Memory B cell (primary cell): ENCODE measurements at regions not wholly inside any gene's neighbourhood (a gene's known extent, or its start where the extent isn't known, plus 50 kb on each side); places are given as distances from the start of the nearest gene placed in this dataset.
"Not testable (repeated sequence)": the region's sequence is repeated elsewhere in the genome, so short reads cannot be mapped to it uniquely, and the experiment has no call there.

Source experiments
- ATAC-seq: fragments of 150-1000 bp; cut with Tn5 transposase; 2 replicates; pipeline ENCODE4 v1.10.0; 2021; ENCODE audit warnings: low read depth, mild to moderate bottlenecking, moderate library complexity
- DNase-seq, 2 donors: peaks; one replicate each; pipeline ENCODE4 v3.0.0; 2022; ENCODE audit warnings: low spot score in 2 of 2
- H3K27ac Mint-ChIP-seq: one replicate; pipeline ENCODE4 v1.8.0; 2022; ENCODE audit warnings: mild to moderate bottlenecking, moderate library complexity, mixed read lengths
- H3K27me3 Mint-ChIP-seq: one replicate; pipeline ENCODE4 v1.8.0; 2022; ENCODE audit warnings: mixed read lengths
- H3K36me3 Mint-ChIP-seq: one replicate; pipeline ENCODE4 v1.8.0; 2022; ENCODE audit warnings: mild to moderate bottlenecking, mixed read lengths
- H3K4me1 Mint-ChIP-seq: one replicate; pipeline ENCODE4 v1.8.0; 2022; ENCODE audit warnings: mixed read lengths
- H3K4me3 Mint-ChIP-seq: one replicate; pipeline ENCODE4 v1.8.0; 2022; ENCODE audit warnings: mild to moderate bottlenecking, moderate library complexity, mixed read lengths
- H3K9me3 Mint-ChIP-seq: one replicate; pipeline ENCODE4 v1.8.0; 2022; ENCODE audit warnings: mixed read lengths

DNA sequence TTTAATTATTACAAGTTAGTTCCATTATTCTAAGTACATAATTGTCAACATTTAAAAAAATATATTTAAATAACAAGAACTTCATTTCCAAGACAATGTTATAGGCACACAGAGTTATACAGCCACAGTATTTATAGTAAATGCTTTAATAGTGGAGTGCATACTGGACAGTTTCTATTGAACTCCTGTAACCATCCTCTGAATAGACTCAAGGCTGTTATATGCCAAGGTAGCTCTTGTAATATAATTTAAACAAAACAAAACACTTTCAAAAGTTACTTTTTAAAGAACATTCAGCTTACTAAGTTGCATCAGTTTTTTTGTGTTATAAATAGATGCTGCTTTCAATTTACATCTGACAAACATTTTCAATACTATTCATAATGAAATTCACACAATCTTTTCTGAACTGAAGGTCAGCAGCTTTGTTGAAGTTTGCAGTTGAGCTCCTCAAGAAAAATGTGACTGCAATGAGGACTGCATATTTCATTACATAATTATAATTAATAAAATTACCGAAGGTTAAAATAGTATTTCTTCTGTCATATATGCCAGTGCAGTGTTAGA is 549.9 kb upstream of the CYLC2 start:
- H3K27me3 Mint-ChIP-seq, result no peaks in the 10 kb centered on the region
- H3K4me1 Mint-ChIP-seq, result no peaks in the 10 kb centered on the region
- H3K27ac Mint-ChIP-seq, result no peak overlapping the region
- H3K9me3 Mint-ChIP-seq, result peaks cover 9% of the 10 kb centered on the region
- ATAC-seq (no peak), DNase-seq (no peak)
- H3K4me3 Mint-ChIP-seq, result no peak overlapping the region
- no peaks in the 10 kb centered on the region for H3K36me3 Mint-ChIP-seq

DNA sequence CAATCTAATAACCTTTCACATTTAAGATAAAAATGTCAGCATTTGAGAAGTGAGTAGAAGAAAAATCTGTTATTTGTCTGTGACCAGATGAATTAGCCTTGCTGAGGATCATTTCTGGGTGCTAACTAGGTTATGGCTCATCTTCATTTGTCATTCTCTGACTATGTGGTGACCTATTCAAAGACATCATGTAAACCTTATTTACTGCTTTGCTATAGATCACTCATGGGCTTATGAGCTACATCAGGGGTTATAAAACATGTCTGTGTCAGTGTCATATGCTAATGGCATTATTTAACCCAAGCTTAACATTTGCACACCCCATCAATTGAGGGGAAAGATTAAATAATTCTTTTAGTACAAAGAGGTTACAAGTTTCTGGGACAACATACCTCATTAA is 555.5 kb upstream of the CYLC2 start:
- Mint-ChIP-seq H3K4me1 (no peaks in the 10 kb centered on the region), H3K27me3 (no peaks in the 10 kb centered on the region), H3K9me3 (peaks cover 1% of the 10 kb centered on the region), H3K27ac (no peak overlapping the region), H3K4me3 (no peak overlapping the region), H3K36me3 (no peaks in the 10 kb centered on the region)
- no peak for DNase-seq
- no peak for ATAC-seq

DNA sequence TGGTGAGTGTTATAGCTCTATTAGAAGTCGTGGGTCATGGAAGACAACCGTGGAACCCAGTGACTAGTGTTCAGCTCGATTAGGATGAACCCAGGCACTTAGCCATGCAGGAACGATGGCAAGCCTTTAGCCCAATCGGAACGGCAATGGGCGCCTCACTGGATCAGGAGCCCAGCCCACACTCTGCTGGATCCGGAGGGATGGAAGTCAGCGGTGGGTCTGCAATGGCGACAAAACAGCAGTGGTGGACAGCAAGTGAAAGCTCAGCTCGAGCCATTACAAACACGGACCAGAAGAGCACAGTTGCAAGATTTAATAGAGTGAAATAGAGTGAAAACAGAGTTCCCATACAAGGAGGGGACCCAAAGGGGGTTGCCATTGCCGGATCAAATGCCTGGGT is 558.5 kb upstream of the CYLC2 start:
- H3K27ac Mint-ChIP-seq, H3K27me3 Mint-ChIP-seq, DNase-seq, H3K36me3 Mint-ChIP-seq, H3K4me3 Mint-ChIP-seq, H3K9me3 Mint-ChIP-seq, H3K4me1 Mint-ChIP-seq, ATAC-seq: not testable (repeated sequence)

DNA sequence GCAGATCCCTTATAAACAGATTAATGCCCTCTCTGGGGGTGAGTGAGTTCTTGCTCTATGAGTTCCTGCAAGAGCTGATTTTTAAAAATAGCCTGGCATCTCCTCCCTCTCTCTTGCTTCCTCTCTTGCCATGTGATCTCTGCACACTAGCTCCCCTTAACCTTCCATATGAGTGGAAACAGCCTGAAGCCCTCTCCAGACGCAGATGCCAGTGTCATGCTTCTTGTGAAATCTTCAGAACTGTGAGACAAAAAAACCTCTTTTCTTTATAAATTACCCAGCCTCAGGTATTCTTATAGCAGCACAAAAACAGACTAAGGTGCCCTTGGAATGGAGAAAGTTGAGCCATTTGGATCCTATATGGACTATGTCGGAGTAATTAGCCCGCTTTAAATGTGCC is 559.7 kb upstream of the CYLC2 start:
- ATAC-seq (no peak), DNase-seq (no peak)
- H3K4me1 Mint-ChIP-seq, result no peaks in the 10 kb centered on the region
- H3K27ac Mint-ChIP-seq, result no peak overlapping the region
- H3K36me3 Mint-ChIP-seq, result no peaks in the 10 kb centered on the region
- no peaks in the 10 kb centered on the region for H3K27me3 Mint-ChIP-seq
- H3K4me3 Mint-ChIP-seq, result no peak overlapping the region
- H3K9me3 Mint-ChIP-seq, result peaks cover 1% of the 10 kb centered on the region

DNA sequence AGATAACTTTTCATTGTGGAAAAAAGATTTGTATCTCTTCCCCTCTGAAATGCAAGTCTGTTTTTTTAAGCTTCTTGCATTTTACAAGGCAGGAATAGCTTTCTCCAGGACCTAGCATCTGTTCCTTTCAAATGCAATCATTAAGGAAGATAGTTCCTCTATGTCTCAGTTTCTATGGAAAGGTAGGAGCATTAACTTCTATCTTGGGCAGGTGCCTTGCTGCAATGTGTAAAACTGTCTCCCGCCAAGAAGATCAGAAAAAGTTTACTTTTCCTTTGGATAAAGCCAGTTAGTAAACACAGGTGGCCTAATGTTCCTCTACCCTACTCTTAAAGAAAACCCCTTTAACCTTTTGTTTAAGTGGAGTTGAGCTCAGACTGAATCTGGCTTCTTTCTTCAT is 560.6 kb upstream of the CYLC2 start:
- Mint-ChIP-seq H3K4me1 (no peaks in the 10 kb centered on the region), H3K27ac (no peak overlapping the region), H3K27me3 (no peaks in the 10 kb centered on the region), H3K36me3 (no peaks in the 10 kb centered on the region), H3K9me3 (peaks cover 1% of the 10 kb centered on the region), H3K4me3 (no peak overlapping the region)
- DNase-seq (no peak), ATAC-seq (no peak)

DNA sequence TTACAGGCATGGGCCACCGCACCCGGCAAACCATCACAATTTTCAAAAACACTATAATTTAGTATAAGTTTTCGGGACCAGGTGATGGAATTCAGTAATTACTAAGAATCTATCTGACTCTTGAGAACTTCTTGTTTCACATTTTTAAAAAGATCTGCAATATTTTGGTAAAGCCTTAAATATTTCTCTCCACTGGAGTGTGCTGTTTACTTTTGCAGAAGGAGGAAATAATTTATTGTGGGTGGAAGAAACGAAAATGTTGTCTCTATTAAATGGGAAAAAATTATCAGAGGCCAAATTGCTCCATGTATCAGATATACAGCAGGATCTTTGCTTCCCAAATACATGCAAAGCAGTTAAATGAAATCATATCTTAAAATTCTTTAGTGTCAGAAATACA is 566.8 kb upstream of the CYLC2 start:
- H3K36me3 Mint-ChIP-seq, result no peaks in the 10 kb centered on the region
- no peaks in the 10 kb centered on the region for H3K4me1 Mint-ChIP-seq
- peaks cover 2% of the 10 kb centered on the region for H3K9me3 Mint-ChIP-seq
- H3K27ac Mint-ChIP-seq, result no peak overlapping the region
- ATAC-seq (no peak), DNase-seq (no peak)
- H3K27me3 Mint-ChIP-seq, result no peaks in the 10 kb centered on the region
- H3K4me3 Mint-ChIP-seq, result no peak overlapping the region

DNA sequence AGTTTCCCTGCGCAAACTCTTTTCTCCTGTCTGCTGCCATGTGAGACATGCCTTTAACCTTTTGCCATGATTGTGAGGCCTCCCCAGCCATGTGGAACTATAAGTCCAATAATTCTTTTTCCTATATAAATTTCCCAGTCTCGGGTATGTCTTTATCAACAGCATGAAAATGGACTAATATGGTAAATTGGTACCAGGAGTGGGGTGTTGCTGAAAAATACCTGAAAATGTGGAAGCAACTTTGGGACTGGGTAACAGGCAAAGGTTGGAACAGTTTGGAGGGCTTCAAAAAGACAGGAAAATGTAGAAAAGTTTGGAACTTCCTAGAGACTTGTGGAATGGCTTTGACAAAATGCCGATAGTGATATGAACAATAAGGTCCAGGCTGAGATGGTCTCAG is 578.9 kb upstream of the CYLC2 start:
- not testable (repeated sequence) for H3K4me3 Mint-ChIP-seq, DNase-seq, ATAC-seq, H3K27me3 Mint-ChIP-seq, H3K4me1 Mint-ChIP-seq, H3K27ac Mint-ChIP-seq, H3K36me3 Mint-ChIP-seq
- peaks cover 12% of the 10 kb centered on the region for H3K9me3 Mint-ChIP-seq

DNA sequence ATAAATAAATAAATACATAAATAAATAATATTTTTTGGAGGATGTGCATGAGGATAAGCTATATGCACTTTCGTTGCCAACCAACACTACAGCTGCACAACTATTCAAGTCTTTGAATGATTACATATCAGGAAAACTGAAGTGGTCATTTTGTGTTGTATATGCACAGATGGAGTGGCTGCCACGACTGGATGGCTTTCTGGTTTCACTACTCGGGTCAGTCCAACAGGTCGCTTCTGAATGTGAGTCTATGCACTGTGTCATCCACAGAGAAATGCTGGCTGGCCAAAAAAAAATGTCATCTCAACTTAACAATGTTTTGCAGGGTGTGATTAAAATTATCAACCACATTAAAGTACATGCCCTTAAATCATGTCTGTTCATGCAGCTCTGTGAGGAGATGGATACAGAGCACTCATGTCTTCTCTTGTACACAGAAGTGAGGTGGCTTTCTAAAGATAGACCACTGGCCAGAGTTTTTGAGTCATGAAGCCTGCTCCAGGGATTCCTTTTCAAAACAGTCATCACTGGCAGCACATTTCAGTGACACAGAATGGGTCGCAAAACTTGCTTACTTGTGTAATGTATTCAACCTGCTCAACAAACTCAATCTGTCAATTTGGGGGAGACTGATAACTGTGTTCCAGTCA is 589.8 kb upstream of the CYLC2 start:
- ATAC-seq (no peak), DNase-seq (no peak)
- Mint-ChIP-seq H3K27me3 (no peaks in the 10 kb centered on the region), H3K36me3 (no peaks in the 10 kb centered on the region), H3K4me3 (no peak overlapping the region), H3K9me3 (no peaks in the 10 kb centered on the region), H3K4me1 (no peaks in the 10 kb centered on the region), H3K27ac (no peak overlapping the region)

DNA sequence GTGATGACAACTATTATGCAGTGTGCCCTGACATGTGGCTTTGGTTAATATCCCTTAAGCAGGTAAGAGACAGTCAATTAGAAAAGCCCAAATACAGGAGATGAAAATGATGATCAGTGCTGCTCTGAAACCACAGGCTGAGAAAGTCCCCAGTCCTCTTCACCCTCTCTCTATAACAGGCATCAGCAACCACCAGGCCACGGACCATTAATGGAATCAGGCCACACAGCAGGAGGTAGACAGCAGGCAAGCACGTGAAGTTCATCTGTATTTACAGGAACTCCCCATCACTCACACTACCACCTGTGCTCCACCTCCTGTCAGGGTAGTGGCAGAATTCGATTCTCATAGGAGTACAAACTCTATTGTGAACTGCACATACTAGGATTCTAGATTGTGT is 591.6 kb upstream of the CYLC2 start:
- Mint-ChIP-seq H3K27ac (no peak overlapping the region), H3K4me1 (no peaks in the 10 kb centered on the region), H3K4me3 (no peak overlapping the region), H3K27me3 (no peaks in the 10 kb centered on the region), H3K9me3 (peaks cover 1% of the 10 kb centered on the region), H3K36me3 (no peaks in the 10 kb centered on the region)
- DNase-seq, result no peak
- no peak for ATAC-seq

DNA sequence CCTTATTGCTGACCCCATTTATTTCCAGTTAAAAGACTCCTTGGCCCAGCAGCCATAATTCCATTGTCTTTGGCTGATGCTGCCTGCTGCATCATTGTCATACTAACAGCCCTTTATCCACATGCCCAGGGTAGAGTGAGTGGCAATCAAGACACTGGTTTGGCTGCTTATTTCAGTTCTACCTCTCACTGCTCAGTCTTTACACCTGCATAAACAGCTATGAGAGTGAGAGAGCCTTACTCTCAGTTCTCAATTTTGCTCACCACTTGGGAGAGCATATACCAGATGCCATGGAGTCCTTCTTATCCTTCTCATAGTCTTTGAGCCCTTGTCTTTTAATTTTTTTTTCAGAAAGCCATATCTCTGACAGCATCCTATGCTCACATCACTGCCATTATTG is 596.9 kb upstream of the CYLC2 start:
- no peak for DNase-seq
- Mint-ChIP-seq H3K9me3 (peaks cover 4% of the 10 kb centered on the region), H3K4me1 (no peaks in the 10 kb centered on the region), H3K36me3 (no peaks in the 10 kb centered on the region), H3K27me3 (no peaks in the 10 kb centered on the region), H3K27ac (no peak overlapping the region), H3K4me3 (no peak overlapping the region)
- ATAC-seq, result no peak

DNA sequence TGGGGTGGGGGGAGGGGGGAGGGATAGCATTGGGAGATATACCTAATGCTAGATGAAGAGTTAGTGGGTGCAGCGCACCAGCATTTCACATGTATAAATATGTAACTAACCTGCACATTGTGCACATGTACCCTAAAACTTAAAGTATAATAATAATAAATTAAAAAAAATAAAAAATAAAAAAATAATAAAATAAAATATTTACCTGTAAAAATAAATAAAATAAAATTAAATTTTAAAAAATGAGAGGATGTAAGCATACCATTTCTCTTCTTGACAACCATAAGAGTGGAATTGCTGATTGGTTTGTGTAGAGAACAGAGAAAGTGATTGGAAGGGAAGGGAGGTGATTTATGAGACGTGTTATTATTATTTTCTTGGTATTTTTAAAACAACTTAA is 609.5 kb upstream of the CYLC2 start:
- H3K9me3 Mint-ChIP-seq, DNase-seq, H3K36me3 Mint-ChIP-seq: not testable (repeated sequence)

DNA sequence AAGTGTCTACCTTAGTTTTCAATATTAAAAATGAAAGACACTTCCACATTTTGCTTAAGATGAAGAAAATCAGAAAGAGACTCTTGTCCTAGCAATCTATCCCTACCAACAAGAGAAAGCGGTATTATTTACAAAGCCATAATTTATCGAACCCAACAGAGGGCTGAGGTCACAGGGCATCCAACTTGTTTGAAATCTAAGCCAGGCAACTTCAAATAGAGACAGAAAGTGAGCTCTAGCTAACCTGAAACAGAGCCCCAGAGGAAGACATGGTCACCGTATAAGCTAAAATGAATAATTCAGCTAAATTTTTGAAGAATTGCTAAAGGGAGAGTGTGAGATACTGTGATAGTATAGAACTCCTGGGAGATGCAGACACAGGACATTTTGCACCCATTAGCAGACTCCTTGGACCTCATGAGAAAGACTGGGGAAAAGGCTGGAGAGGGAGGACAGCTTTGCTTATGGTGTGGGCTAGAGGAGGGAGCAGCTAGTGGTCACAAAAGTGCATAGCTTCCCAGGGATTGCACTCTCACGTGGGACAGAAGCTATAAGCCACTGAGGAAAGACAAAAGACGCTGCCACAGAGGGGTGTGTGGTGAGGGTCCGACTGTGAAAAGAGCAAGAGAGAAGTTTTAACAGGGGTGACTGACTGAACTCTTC is 624.2 kb upstream of the GRIN3A start:
- Mint-ChIP-seq H3K4me1 (no peaks in the 10 kb centered on the region), H3K4me3 (no peak overlapping the region), H3K27ac (no peak overlapping the region), H3K9me3 (peaks cover 4% of the 10 kb centered on the region), H3K36me3 (no peaks in the 10 kb centered on the region), H3K27me3 (no peaks in the 10 kb centered on the region)
- DNase-seq (no peak), ATAC-seq (no peak)

More for the DNA sequence above, 609.5 kb upstream of the CYLC2 start:
- H3K27me3 Mint-ChIP-seq, H3K27ac Mint-ChIP-seq, ATAC-seq, H3K4me1 Mint-ChIP-seq, H3K4me3 Mint-ChIP-seq: not testable (repeated sequence)

DNA sequence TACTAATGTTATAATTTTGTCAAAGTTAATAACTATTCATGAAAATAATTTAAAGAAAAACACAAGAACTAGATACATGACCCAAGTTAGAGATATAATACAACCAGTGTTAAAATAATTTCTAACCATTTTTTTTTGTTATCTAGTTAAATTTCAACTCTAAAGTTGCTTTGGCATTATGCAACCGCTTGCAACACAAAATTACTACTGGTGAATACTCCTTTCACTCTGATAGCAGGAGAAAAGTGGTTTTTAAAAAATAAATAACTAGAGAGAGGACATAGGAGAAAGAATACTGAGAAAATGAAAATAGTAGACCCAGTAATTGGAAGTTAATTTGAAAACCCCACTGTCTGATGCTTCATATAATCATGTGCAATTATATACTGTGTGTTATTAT is 622.4 kb upstream of the GRIN3A start:
- no peaks in the 10 kb centered on the region for H3K4me1 Mint-ChIP-seq
- no peaks in the 10 kb centered on the region for H3K27me3 Mint-ChIP-seq
- peaks cover 6% of the 10 kb centered on the region for H3K9me3 Mint-ChIP-seq

DNA sequence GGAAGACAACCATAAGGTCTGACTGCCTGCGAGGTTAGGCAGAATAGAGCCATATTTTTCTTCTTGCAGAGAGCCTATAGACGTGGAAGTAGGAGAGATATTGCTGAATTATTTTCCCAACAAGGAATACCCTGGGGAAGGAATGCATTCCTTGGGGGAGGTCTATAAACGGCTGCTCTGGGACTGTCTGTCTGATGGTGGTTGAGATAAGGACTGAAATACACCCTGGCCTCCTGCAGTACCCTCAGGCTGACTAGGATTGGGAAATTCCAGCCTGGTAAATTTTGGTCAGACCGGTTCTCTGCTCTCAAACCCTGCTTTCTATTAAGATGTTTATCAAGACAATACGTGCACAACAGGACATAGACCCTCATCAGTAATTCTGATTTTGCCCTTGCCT is 617.5 kb upstream of the GRIN3A start:
- ATAC-seq, result no peak
- Mint-ChIP-seq H3K4me1 (no peaks in the 10 kb centered on the region), H3K27ac (no peak overlapping the region), H3K36me3 (no peaks in the 10 kb centered on the region), H3K4me3 (no peak overlapping the region), H3K27me3 (no peaks in the 10 kb centered on the region), H3K9me3 (peaks cover 5% of the 10 kb centered on the region)
- no peak for DNase-seq

More for the DNA sequence above, 622.4 kb upstream of the GRIN3A start:
- no peaks in the 10 kb centered on the region for H3K36me3 Mint-ChIP-seq
- no peak for DNase-seq
- no peak overlapping the region for H3K4me3 Mint-ChIP-seq
- ATAC-seq, result no peak
- no peak overlapping the region for H3K27ac Mint-ChIP-seq

DNA sequence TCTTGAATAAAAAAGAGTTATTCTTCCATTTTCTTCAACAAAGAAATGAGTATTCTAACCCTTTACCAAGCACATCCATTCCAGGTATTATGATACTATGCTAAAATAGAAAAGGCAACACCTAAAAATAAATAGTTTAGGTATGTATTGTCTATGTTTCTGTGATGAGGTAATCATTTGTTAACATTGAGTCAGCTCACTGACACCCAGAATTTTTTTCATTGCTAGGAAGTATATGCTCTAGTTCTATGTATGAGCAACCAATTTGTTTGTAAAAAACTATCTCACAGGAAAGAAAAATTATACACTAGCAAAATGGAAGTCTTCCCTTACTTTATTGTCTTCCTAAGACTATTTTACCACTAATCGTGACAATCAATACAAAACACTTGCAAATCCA is 615.6 kb upstream of the GRIN3A start:
- no peaks in the 10 kb centered on the region for H3K27me3 Mint-ChIP-seq

More for the DNA sequence above, 615.6 kb upstream of the GRIN3A start:
- Mint-ChIP-seq H3K9me3 (peaks cover 5% of the 10 kb centered on the region), H3K27ac (no peak overlapping the region), H3K36me3 (no peaks in the 10 kb centered on the region), H3K4me3 (no peak overlapping the region), H3K4me1 (no peaks in the 10 kb centered on the region)
- DNase-seq (no peak), ATAC-seq (no peak)
